ENCODE measurements at regions not wholly inside any gene's neighbourhood (a gene's known extent, or its start where the extent isn't known, plus 50 kb on each side); places are given as distances from the start of the nearest gene placed in this dataset.
A peak's percentile ranks its signal among the peaks of the same experiment; 100 is the strongest.

- POLR2A ChIA-PET = no interaction called here
- no peak for TF ChIP-seq CTCF (IDR thresholded peaks at IDR 0.05; ENCODE audit: low read depth, low read length)
- peak; percentile 87 for DNase-seq (ENCODE audit: low read depth, low spot score)
- Histone ChIP-seq H3K27me3 (ENCODE audit: control insufficient read depth, insufficient read depth, low read length) (peaks cover 6% of the 10 kb centered on the region), H3K27ac (ENCODE audit: low read depth, low read length) (peak overlapping the region; percentile 31), H3K4me3 (ENCODE audit: low read depth, low read length) (no peak overlapping the region), H3K9me3 (ENCODE audit: control insufficient read depth, insufficient read depth, low read length) (no peaks in the 10 kb centered on the region; the same call in 1 of the 2 replicates)
- CTCF ChIA-PET = interaction anchor here (0.7 kb wide), 1 partner anchor 116 kb away, joined by 3 read pairs; no protein-coding TSS in a partner anchor
Observed at GRCh38 chr10:44195112-44196007, 189.5 kb downstream of the CXCL12 start.

GRCh38 chr10:44194435-44194834 is 190.5 kb downstream of the CXCL12 start:
- TF ChIP-seq CTCF (IDR thresholded peaks at IDR 0.05; ENCODE audit: low read depth, low read length) = no peak
- ChIA-PET POLR2A (interaction anchor here (0.7 kb wide), 1 partner anchor 15 kb away, joined by 3 read pairs; no protein-coding TSS in a partner anchor), CTCF (interaction anchor here (0.9 kb wide), 1 partner anchor 117 kb away, joined by 3 read pairs; no protein-coding TSS in a partner anchor)
- DNase-seq (ENCODE audit: low read depth, low spot score) = no peak
- H3K27me3 ChIP-seq (ENCODE audit: control insufficient read depth, insufficient read depth, low read length) = peaks cover 6% of the 10 kb centered on the region
- H3K9me3 ChIP-seq (ENCODE audit: control insufficient read depth, insufficient read depth, low read length) = no peaks in the 10 kb centered on the region
- no peak overlapping the region for H3K27ac ChIP-seq (ENCODE audit: low read depth, low read length)
- no peak overlapping the region for H3K4me3 ChIP-seq (ENCODE audit: low read depth, low read length)

DNA sequence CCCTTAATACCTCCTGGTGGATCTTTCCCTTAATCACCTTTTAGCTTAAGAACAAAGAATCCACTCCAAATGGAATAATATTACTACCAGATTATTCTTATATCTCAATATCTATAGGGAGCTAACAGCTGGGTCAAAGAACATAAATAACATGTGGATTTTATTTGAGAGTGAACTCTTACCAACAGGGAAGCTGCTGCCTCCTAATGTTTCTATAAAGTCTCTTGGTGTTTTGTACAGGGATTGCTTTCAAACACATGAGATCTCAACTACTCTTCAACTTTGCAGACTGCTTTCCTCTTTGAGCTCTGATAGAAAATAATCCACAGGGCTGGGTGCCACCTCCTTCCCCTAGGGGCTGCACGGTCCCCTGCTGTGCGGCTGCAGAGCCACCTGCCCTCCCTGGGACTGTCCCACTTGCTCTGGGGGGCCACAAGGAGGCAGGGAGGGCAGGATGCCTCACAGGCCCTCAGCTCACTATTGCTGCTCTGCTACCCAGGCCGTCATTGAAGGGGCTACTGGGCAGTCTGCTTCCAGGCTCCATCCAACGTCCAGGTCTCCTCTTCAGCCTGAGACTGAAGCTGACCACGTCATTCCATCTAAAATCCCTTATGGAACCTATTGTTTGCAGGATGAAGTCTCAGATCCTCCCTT is 191.2 kb downstream of the CXCL12 start:
- no peak for TF ChIP-seq CTCF (IDR thresholded peaks at IDR 0.05; ENCODE audit: low read depth, low read length)
- CTCF ChIA-PET = interaction anchor here (0.5 to 1.4 kb wide), 3 partner anchors 117 to 607 kb away, joined by 3 to 4 read pairs (median 3); no protein-coding TSS in a partner anchor

DNA sequence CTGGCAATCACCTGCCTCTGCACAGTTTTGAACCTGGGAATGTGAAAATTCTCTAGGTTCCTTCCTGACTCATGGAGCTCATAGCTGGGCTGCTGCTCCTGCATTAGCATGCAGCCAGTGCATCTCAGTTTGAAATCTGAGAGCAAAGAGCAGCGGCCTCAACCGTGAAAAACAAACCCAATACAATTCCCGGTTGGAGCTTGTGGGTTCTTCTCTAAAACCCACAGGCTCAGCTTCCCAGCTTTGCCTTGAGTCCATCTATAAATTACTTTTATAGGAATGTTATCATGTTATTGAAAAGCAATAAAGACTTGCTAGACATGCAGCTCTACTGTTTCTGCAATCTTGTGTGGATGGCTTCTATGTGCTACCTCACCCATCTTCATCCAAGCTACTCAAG is 191.7 kb downstream of the CXCL12 start:
- TF ChIP-seq CTCF (IDR thresholded peaks at IDR 0.05; ENCODE audit: low read depth, low read length) = no peak
- Histone ChIP-seq H3K27me3 (ENCODE audit: control insufficient read depth, insufficient read depth, low read length) (peaks cover 6% of the 10 kb centered on the region), H3K27ac (ENCODE audit: low read depth, low read length) (no peak overlapping the region), H3K9me3 (ENCODE audit: control insufficient read depth, insufficient read depth, low read length) (no peaks in the 10 kb centered on the region), H3K4me3 (ENCODE audit: low read depth, low read length) (no peak overlapping the region)
- CTCF ChIA-PET = interaction anchor here (0.9 to 1.4 kb wide), 2 partner anchors 118 to 504 kb away, joined by 3 to 4 read pairs; no protein-coding TSS in a partner anchor
- DNase-seq (ENCODE audit: low read depth, low spot score) = no peak
- POLR2A ChIA-PET = no interaction called here

More for the DNA sequence above, 191.2 kb downstream of the CXCL12 start:
- Histone ChIP-seq H3K9me3 (ENCODE audit: control insufficient read depth, insufficient read depth, low read length) (no peaks in the 10 kb centered on the region), H3K4me3 (ENCODE audit: low read depth, low read length) (no peak overlapping the region), H3K27me3 (ENCODE audit: control insufficient read depth, insufficient read depth, low read length) (peaks cover 6% of the 10 kb centered on the region), H3K27ac (ENCODE audit: low read depth, low read length) (no peak overlapping the region)
- POLR2A ChIA-PET = no interaction called here
- DNase-seq (ENCODE audit: low read depth, low spot score) = no peak
